ENCODE measurements at regions not wholly inside any gene's neighbourhood (a gene's known extent, or its start where the extent isn't known, plus 50 kb on each side); places are given as distances from the start of the nearest gene placed in this dataset.

GRCh38 chr10:10956681-10957542, 60.8 kb upstream of the CELF2 start:
- H4K20me1 ChIP-seq (replicated peaks; ENCODE audit: control insufficient read depth, extremely low read depth, insufficient read depth, low read length), result no peaks in the 10 kb centered on the region
- CTCF ChIA-PET, result interaction anchor here (1.0 kb wide), 1 partner anchor 314 kb away, joined by 3 read pairs; no protein-coding TSS in a partner anchor
- POLR2A ChIA-PET, result no interaction called here

More at GRCh38 chr10:10956681-10957542, 60.8 kb upstream of the CELF2 start:
- Histone ChIP-seq H3K9me1 (replicated peaks; ENCODE audit: control insufficient read depth, extremely low read depth, insufficient read depth, low read length) (no peaks in the 10 kb centered on the region), H3K27me3 (ENCODE audit: control insufficient read depth in 2 of 2, insufficient read depth in 2 of 2, low read length in 2 of 2) (no peaks in the 10 kb centered on the region), H2AFZ (ENCODE audit: low read depth, low read length) (no peak overlapping the region), H3K27ac (ENCODE audit: insufficient read depth, low read depth, low read length) (no peak overlapping the region), H3K4me2 (ENCODE audit: insufficient read depth, low read length) (no peak overlapping the region), H3K9ac (replicated peaks; ENCODE audit: extremely low read depth, insufficient read depth, low read length) (no peak overlapping the region), H3K36me3 (ENCODE audit: control insufficient read depth in 2 of 2, extremely low read depth in 1 of 2, insufficient read depth in 2 of 2, low read length in 2 of 2) (no peaks in the 10 kb centered on the region), H3K79me2 (ENCODE audit: control insufficient read depth, insufficient read depth, low read length) (no peaks in the 10 kb centered on the region), H3K9me3 (replicated peaks; ENCODE audit: control insufficient read depth, insufficient read depth, low read length) (no peaks in the 10 kb centered on the region), H3K4me1 (ENCODE audit: control insufficient read depth, extremely low read depth, insufficient read depth, low read length) (no peaks in the 10 kb centered on the region), H3K4me3 (replicated peaks in 1 of 3; ENCODE audit: insufficient read depth in 1 of 3, low read depth in 1 of 3, low read length in 3 of 3) (no peak overlapping the region)
- BruUV-seq (replicated peaks), result no TSS peak
- dilution Hi-C loops (cut with MboI; ENCODE audit: extremely low pct_ligation_motif_present, low sequenced_read_pairs), result no loop called here
- TF ChIP-seq MYC (IDR thresholded peaks at IDR 0.05; ENCODE audit: low read depth, low read length) (no peak), POLR2AphosphoS5 (IDR thresholded peaks at IDR 0.05; ENCODE audit: insufficient read depth, low read depth, low read length) (no peak), MAX (IDR thresholded peaks at IDR 0.05; ENCODE audit: insufficient read depth, insufficient read length) (no peak), POLR2A (IDR thresholded peaks at IDR 0.05; ENCODE audit: low read depth, low read length) (no peak), JUN (IDR thresholded peaks at IDR 0.05; ENCODE audit: borderline replicate concordance, insufficient read depth, insufficient read length, low read depth) (no peak), CTCF (IDR thresholded peaks at IDR 0.05; ENCODE audit: extremely low read depth in 1 of 2, insufficient read depth in 1 of 2, low read depth in 1 of 2, low read length in 2 of 2) (no peak), GATA2 (IDR thresholded peaks at IDR 0.05; ENCODE audit: insufficient read depth, insufficient read length, low read depth, low read length) (no peak), FOS (IDR thresholded peaks at IDR 0.05; ENCODE audit: borderline replicate concordance, insufficient read depth, low read length) (no peak), EZH2 (IDR thresholded peaks at IDR 0.05; ENCODE audit: borderline replicate concordance, low read depth, low read length, severe bottlenecking) (no peak)
- FAIRE-seq, result no peak
- DNase-seq (ENCODE audit: low read depth, low spot score), result no peak
- intact Hi-C loops (cut with micrococcal nuclease), result no loop called here

All from endothelial cell of umbilical vein (primary cell).